Testis (tissue), 2 donors: ENCODE measurements at regions not wholly inside any gene's neighbourhood (a gene's known extent, or its start where the extent isn't known, plus 50 kb on each side); places are given as distances from the start of the nearest gene placed in this dataset.

Experiments
- DNase-seq: peaks from one replicate; pipeline ENCODE4 v3.0.0-alpha.2; 2019
- H3K27ac ChIP-seq, 2 donors: fragments of 200-600 bp; sonication (generic); one replicate each; pipeline ENCODE4 v1.5.1; 2019
- H3K27me3 ChIP-seq: fragments of 200-600 bp; sonication (generic); one replicate; pipeline ENCODE4 v1.5.1; 2019
- H3K36me3 ChIP-seq: fragments of 200-600 bp; sonication (generic); one replicate; pipeline ENCODE4 v1.5.1; 2017; ENCODE audit warnings: low read depth; ENCODE audit errors: missing control alignments
- H3K4me1 ChIP-seq: fragments of 200-600 bp; sonication (generic); one replicate; pipeline ENCODE4 v1.5.1; 2019
- H3K4me3 ChIP-seq, 2 donors: fragments of 200-600 bp; sonication (generic); one replicate each; pipeline ENCODE4 v1.5.1; 2017 to 2019
- H3K9me3 ChIP-seq: fragments of 200-600 bp; sonication (generic); one replicate; pipeline ENCODE4 v1.5.1; 2017
- POLR2A ChIP-seq: fragments of 450-650 bp; IDR thresholded peaks from one replicate; pipeline ENCODE4 v1.6.1; 2017; ENCODE audit warnings: antibody characterized with exemption, mild to moderate bottlenecking, moderate library complexity
- WGBS, 2 donors: methylation state at CpG; one replicate each; pipeline ENCODE4 v1.1.5; 2018; 5-methylcytosine and 5-hydroxymethylcytosine counted together
- intact Hi-C: fragments of 100-400 bp; cut with DNase I; formaldehyde crosslinking; loops from one replicate; pipeline ENCODE4 v1.15.1; 2023; ENCODE audit warnings: low total_unique reads
- TF ChIP-seq, protein P1 (sequence below), 3 experiments: fragments of 450-650 bp in 2 of 3; fragments of 200-600 bp in 1 of 3; sonication (generic) in 1 of 3; IDR thresholded peaks; one replicate each; pipeline ENCODE4 v1.5.1; 2016 to 2019; ENCODE audit warnings: antibody characterized with exemption in 3 of 3, mild to moderate bottlenecking in 2 of 3, moderate library complexity in 1 of 3

DNA sequence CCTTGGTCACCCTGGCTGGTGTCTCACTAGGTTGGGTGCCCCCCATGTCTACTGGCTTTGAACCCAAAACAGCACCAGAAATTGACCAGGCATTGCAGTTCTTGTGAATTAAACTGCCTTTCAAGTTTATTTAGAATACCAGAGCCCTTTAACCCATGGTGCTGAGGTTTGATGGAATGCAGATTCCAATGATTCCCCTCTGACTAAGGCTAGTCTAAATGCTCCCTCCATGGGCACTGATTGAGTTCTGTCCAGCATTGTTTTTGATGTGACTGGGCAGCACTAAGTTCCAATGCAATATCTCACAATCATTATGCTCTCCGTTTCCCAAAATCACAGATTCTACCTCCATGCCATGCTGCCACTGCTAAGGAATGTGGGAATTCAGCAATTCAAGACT, 1047.4 kb upstream of the LRRN3 start:
- H3K4me3 ChIP-seq: no peak overlapping the region
- no peak for TF ChIP-seq POLR2A
- TF ChIP-seq, protein P1, sequence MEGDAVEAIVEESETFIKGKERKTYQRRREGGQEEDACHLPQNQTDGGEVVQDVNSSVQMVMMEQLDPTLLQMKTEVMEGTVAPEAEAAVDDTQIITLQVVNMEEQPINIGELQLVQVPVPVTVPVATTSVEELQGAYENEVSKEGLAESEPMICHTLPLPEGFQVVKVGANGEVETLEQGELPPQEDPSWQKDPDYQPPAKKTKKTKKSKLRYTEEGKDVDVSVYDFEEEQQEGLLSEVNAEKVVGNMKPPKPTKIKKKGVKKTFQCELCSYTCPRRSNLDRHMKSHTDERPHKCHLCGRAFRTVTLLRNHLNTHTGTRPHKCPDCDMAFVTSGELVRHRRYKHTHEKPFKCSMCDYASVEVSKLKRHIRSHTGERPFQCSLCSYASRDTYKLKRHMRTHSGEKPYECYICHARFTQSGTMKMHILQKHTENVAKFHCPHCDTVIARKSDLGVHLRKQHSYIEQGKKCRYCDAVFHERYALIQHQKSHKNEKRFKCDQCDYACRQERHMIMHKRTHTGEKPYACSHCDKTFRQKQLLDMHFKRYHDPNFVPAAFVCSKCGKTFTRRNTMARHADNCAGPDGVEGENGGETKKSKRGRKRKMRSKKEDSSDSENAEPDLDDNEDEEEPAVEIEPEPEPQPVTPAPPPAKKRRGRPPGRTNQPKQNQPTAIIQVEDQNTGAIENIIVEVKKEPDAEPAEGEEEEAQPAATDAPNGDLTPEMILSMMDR (IDR thresholded peaks at IDR 0.05): no peak
- DNase-seq: no peak
- no peaks in the 10 kb centered on the region for H3K9me3 ChIP-seq
- no peaks in the 10 kb centered on the region for H3K27me3 ChIP-seq
- no peaks in the 10 kb centered on the region for H3K36me3 ChIP-seq
- intact Hi-C loops: no loop called here
- WGBS, 2 donors: 78 to 79% methylated on average over 1 of the region's 1 CpG
- no peaks in the 10 kb centered on the region for H3K4me1 ChIP-seq
- no peak overlapping the region for H3K27ac ChIP-seq

GRCh38 chr7:110050785-110051184, 1040.1 kb upstream of the LRRN3 start:
- DNase-seq: no peak
- Histone ChIP-seq H3K27me3 (no peaks in the 10 kb centered on the region), H3K27ac (no peak overlapping the region), H3K36me3 (no peaks in the 10 kb centered on the region), H3K4me3 (no peak overlapping the region), H3K4me1 (no peaks in the 10 kb centered on the region), H3K9me3 (no peaks in the 10 kb centered on the region)
- intact Hi-C loops: no loop called here
- TF ChIP-seq, protein P1 (IDR thresholded peaks at IDR 0.05): no peak
- TF ChIP-seq POLR2A: no peak
- 64% methylated on average over 2 of the region's 2 CpGs for WGBS, 2 donors

- no peak for DNase-seq
- no peak overlapping the region for H3K27ac ChIP-seq
- 46 to 47% methylated on average over 2 of the region's 2 CpGs for WGBS, 2 donors
- no peaks in the 10 kb centered on the region for H3K27me3 ChIP-seq
- H3K4me3 ChIP-seq: no peak overlapping the region
- H3K4me1 ChIP-seq: no peaks in the 10 kb centered on the region
- TF ChIP-seq, protein P1 (IDR thresholded peaks at IDR 0.05): no peak
- no peak for TF ChIP-seq POLR2A
- no peaks in the 10 kb centered on the region for H3K9me3 ChIP-seq
- H3K36me3 ChIP-seq: no peaks in the 10 kb centered on the region
- intact Hi-C loops: no loop called here
Observed at GRCh38 chr7:110051372-110051771, 1039.6 kb upstream of the LRRN3 start.

GRCh38 chr7:110056331-110056730, 1034.6 kb upstream of the LRRN3 start:
- no peak for DNase-seq
- 82 to 83% methylated on average over 3 of the region's 3 CpGs for WGBS, 2 donors

GRCh38 chr7:110058401-110058800, 1032.5 kb upstream of the LRRN3 start:
- H3K9me3 ChIP-seq: no peaks in the 10 kb centered on the region
- DNase-seq: no peak
- no peak overlapping the region for H3K4me3 ChIP-seq
- intact Hi-C loops: no loop called here
- H3K27me3 ChIP-seq: no peaks in the 10 kb centered on the region
- TF ChIP-seq POLR2A: no peak
- TF ChIP-seq, protein P1 (IDR thresholded peaks at IDR 0.05): no peak
- H3K4me1 ChIP-seq: no peaks in the 10 kb centered on the region
- H3K36me3 ChIP-seq: no peaks in the 10 kb centered on the region
- WGBS, 2 donors: 94 to 95% methylated on average over 1 of the region's 1 CpG
- no peak overlapping the region for H3K27ac ChIP-seq

More at GRCh38 chr7:110056331-110056730, 1034.6 kb upstream of the LRRN3 start:
- intact Hi-C loops: no loop called here
- Histone ChIP-seq H3K27me3 (no peaks in the 10 kb centered on the region), H3K36me3 (no peaks in the 10 kb centered on the region), H3K9me3 (no peaks in the 10 kb centered on the region), H3K4me3 (no peak overlapping the region), H3K27ac (no peak overlapping the region), H3K4me1 (no peaks in the 10 kb centered on the region)
- TF ChIP-seq, protein P1 (IDR thresholded peaks at IDR 0.05): no peak
- TF ChIP-seq POLR2A: no peak
